ENCODE measurements at regions not wholly inside any gene's neighbourhood (a gene's known extent, or its start where the extent isn't known, plus 50 kb on each side); places are given as distances from the start of the nearest gene placed in this dataset.
"Not testable (repeated sequence)": the region's sequence is repeated elsewhere in the genome, so short reads cannot be mapped to it uniquely, and the experiment has no call there.

DNA sequence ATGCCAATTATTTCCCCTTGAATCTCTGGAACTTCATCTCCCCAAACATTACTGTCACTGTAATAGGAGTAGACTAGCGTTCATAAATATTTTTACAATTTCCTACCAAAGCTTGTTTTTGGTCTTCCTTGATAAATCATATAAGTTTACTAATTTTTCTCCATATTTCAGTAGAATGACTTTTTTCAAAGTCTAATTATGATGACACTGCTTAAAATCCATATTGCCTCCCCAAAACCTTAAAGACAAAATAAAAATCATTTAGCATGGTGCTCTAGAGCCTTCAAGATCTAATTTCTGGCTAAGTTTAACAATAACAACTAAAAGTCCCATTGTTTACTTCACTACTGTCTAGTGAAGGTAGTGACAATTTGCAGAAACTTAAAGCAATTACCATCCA lies 474.2 kb upstream of the CHRM3 start:
- TF ChIP-seq, protein P1, sequence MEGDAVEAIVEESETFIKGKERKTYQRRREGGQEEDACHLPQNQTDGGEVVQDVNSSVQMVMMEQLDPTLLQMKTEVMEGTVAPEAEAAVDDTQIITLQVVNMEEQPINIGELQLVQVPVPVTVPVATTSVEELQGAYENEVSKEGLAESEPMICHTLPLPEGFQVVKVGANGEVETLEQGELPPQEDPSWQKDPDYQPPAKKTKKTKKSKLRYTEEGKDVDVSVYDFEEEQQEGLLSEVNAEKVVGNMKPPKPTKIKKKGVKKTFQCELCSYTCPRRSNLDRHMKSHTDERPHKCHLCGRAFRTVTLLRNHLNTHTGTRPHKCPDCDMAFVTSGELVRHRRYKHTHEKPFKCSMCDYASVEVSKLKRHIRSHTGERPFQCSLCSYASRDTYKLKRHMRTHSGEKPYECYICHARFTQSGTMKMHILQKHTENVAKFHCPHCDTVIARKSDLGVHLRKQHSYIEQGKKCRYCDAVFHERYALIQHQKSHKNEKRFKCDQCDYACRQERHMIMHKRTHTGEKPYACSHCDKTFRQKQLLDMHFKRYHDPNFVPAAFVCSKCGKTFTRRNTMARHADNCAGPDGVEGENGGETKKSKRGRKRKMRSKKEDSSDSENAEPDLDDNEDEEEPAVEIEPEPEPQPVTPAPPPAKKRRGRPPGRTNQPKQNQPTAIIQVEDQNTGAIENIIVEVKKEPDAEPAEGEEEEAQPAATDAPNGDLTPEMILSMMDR (IDR thresholded peaks at IDR 0.05): no peak
- no peaks in the 10 kb centered on the region for H3K4me1 ChIP-seq
- WGBS, 2 donors: 61 to 71% methylated on average over 1 of the region's 1 CpG
- DNase-seq (no peak), ATAC-seq (no peak)
- H3K27ac ChIP-seq: no peak overlapping the region
- no peaks in the 10 kb centered on the region for H3K9me3 ChIP-seq
- intact Hi-C loops (cut with DNase I): no loop called here
- no peak overlapping the region for H3K4me3 ChIP-seq
- no peaks in the 10 kb centered on the region for H3K36me3 ChIP-seq
- H3K27me3 ChIP-seq: no peaks in the 10 kb centered on the region

DNA sequence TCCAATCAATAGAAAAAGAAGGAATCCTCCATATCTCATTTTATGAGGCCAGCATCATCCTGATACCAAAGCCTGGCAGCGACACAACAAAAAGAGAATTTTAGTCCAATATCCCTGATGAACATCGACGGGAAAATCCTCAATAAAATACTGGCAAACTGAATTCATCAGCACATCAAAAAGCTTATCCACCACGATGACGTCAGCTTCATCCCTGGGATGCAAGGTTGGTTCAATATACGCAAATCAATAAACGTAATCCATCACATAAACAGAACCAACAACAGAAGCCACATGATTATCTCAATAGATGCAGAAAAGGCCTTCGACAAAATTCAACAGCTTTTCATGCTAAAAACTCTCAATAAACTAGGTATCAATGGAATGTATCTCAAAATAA lies 483.6 kb upstream of the CHRM3 start:
- 91 to 94% methylated on average over 8 of the region's 8 CpGs for WGBS, 2 donors
- H3K27me3 ChIP-seq; DNase-seq; H3K36me3 ChIP-seq; ATAC-seq; H3K4me1 ChIP-seq; intact Hi-C loops (cut with DNase I); H3K27ac ChIP-seq; H3K4me3 ChIP-seq: not testable (repeated sequence)
- peaks cover 0 to 30% (median 0%) of the 10 kb centered on the region in 11 donors for H3K9me3 ChIP-seq

DNA sequence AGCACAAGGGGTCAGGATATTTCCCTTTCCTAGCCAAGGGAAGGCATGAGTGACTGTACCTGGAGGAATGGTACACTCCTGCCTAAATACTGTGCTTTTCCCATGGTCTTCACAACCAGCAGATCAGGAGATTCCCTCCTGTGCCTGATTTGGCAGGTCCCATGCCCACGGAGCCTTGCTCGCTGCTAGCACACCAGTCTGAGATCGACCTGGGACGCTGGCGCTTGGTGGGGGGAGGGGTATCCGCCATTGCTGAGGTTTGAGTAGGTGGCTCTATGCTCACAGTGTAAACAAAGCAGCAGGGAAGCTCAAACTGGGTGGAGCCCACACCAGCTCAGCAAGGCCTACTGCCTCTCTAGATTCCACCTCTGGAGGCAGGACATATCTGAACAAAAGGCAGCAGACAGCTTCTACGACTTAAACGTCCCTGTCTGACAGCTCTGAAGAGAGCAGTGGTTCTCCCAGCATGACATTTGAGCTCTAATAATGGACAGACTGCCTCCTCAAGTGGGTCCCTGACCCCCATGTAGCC lies 486.0 kb upstream of the CHRM3 start:
- Histone ChIP-seq H3K9me3 (peaks cover 0 to 24% (median 2%) of the 10 kb centered on the region in 11 donors), H3K27ac (no peak overlapping the region), H3K27me3 (peaks cover 0 to 3% (median 0%) of the 10 kb centered on the region in 7 donors), H3K36me3 (no peaks in the 10 kb centered on the region), H3K4me1 (no peaks in the 10 kb centered on the region), H3K4me3 (no peak overlapping the region)
- TF ChIP-seq, protein P1 (IDR thresholded peaks at IDR 0.05): no peak
- ATAC-seq: no peak
- DNase-seq: no peak
- WGBS, 2 donors: 85 to 86% methylated on average over 8 of the region's 8 CpGs
- intact Hi-C loops (cut with DNase I): no loop called here

GRCh38 chr1:238898856-238899255 lies 487.5 kb upstream of the CHRM3 start:
- no peak for DNase-seq
- TF ChIP-seq, protein P1 (IDR thresholded peaks at IDR 0.05): no peak
- Histone ChIP-seq H3K9me3 (peaks cover 0 to 17% (median 0%) of the 10 kb centered on the region in 11 donors), H3K36me3 (no peaks in the 10 kb centered on the region), H3K27me3 (peaks cover 0 to 3% (median 0%) of the 10 kb centered on the region in 7 donors), H3K4me1 (no peaks in the 10 kb centered on the region), H3K4me3 (no peak overlapping the region), H3K27ac (no peak overlapping the region)
- no peak for ATAC-seq
- intact Hi-C loops (cut with DNase I): no loop called here

- H3K27me3 ChIP-seq: peaks cover 0 to 3% (median 0%) of the 10 kb centered on the region in 7 donors
- WGBS, 2 donors: 50 to 54% methylated on average over 2 of the region's 2 CpGs
- peaks cover 0 to 11% (median 0%) of the 10 kb centered on the region in 11 donors for H3K9me3 ChIP-seq
- TF ChIP-seq, protein P1 (IDR thresholded peaks at IDR 0.05): no peak
- no peaks in the 10 kb centered on the region for H3K4me1 ChIP-seq
- DNase-seq (no peak), ATAC-seq (no peak)
- no peak overlapping the region for H3K27ac ChIP-seq
- no peak overlapping the region for H3K4me3 ChIP-seq
- H3K36me3 ChIP-seq: no peaks in the 10 kb centered on the region
- intact Hi-C loops (cut with DNase I): no loop called here
Measured at GRCh38 chr1:238895911-238896310, 490.5 kb upstream of the CHRM3 start.

Measured in heart right ventricle (tissue), 16 donors.